ENCODE measurements at regions not wholly inside any gene's neighbourhood (a gene's known extent, or its start where the extent isn't known, plus 50 kb on each side); places are given as distances from the start of the nearest gene placed in this dataset.

- Histone ChIP-seq H3K79me2 (ENCODE audit: insufficient read depth) (no peaks in the 10 kb centered on the region), H3K4me3 (no peak overlapping the region), H3K9me3 (ENCODE audit: low read depth) (no peaks in the 10 kb centered on the region), H3K27ac (no peak overlapping the region), H4K20me1 (ENCODE audit: insufficient read depth) (no peaks in the 10 kb centered on the region), H3K9me2 (ENCODE audit: insufficient read depth) (no peaks in the 10 kb centered on the region), H3K4me2 (ENCODE audit: unreplicated experiment) (no peak overlapping the region), H3F3A (ENCODE audit: insufficient read depth) (no peaks in the 10 kb centered on the region), H3K27me3 (replicated peaks; ENCODE audit: insufficient read depth) (peaks cover 23% of the 10 kb centered on the region), H3K36me3 (ENCODE audit: low read depth) (no peaks in the 10 kb centered on the region), H3K9ac (no peak overlapping the region), H3K4me1 (ENCODE audit: insufficient read depth) (no peaks in the 10 kb centered on the region), H2AFZ (no peak overlapping the region)
- no peak for TF ChIP-seq EZH2phosphoT487 (IDR thresholded peaks at IDR 0.05; ENCODE audit: insufficient read depth, low read depth)
- no peak for TF ChIP-seq EZH2 (IDR thresholded peaks at IDR 0.05; ENCODE audit: insufficient read depth, poor library complexity, severe bottlenecking)
- no peak for DNase-seq
- 39 to 50% methylated on average over 2 of the region's 2 CpGs for WGBS, 2 experiments (ENCODE audit: low coverage in 1 of 2, low lambda C conversion rate in 2 of 2, missing lambda C conversion rate in 2 of 2)
- in situ Hi-C loops (cut with MboI) = no loop called here
Measured at GRCh38 chr6:16038938-16039337, 89.9 kb upstream of the MYLIP start.

- Histone ChIP-seq H3K9ac (no peak overlapping the region), H3K4me1 (ENCODE audit: insufficient read depth) (no peaks in the 10 kb centered on the region), H3K9me2 (ENCODE audit: insufficient read depth) (no peaks in the 10 kb centered on the region), H3K79me2 (ENCODE audit: insufficient read depth) (no peaks in the 10 kb centered on the region), H3K36me3 (ENCODE audit: low read depth) (no peaks in the 10 kb centered on the region), H3K27ac (no peak overlapping the region), H3K27me3 (replicated peaks; ENCODE audit: insufficient read depth) (peaks cover 32% of the 10 kb centered on the region), H3K9me3 (ENCODE audit: low read depth) (no peaks in the 10 kb centered on the region), H4K20me1 (ENCODE audit: insufficient read depth) (no peaks in the 10 kb centered on the region), H3K4me3 (no peak overlapping the region), H3F3A (ENCODE audit: insufficient read depth) (no peaks in the 10 kb centered on the region), H3K4me2 (ENCODE audit: unreplicated experiment) (no peak overlapping the region), H2AFZ (no peak overlapping the region)
- WGBS, 2 experiments (ENCODE audit: low coverage in 1 of 2, low lambda C conversion rate in 2 of 2, missing lambda C conversion rate in 2 of 2) = 43 to 46% methylated on average over 3 to 4 of the region's 4 CpGs
- DNase-seq = no peak
- in situ Hi-C loops (cut with MboI) = no loop called here
- no peak for TF ChIP-seq EZH2 (IDR thresholded peaks at IDR 0.05; ENCODE audit: insufficient read depth, poor library complexity, severe bottlenecking)
- TF ChIP-seq EZH2phosphoT487 (IDR thresholded peaks at IDR 0.05; ENCODE audit: insufficient read depth, low read depth) = no peak
Measured at GRCh38 chr6:16035488-16036080, 93.3 kb upstream of the MYLIP start.

GRCh38 chr6:16033214-16033613, 95.7 kb upstream of the MYLIP start:
- no peaks in the 10 kb centered on the region for H4K20me1 ChIP-seq (ENCODE audit: insufficient read depth)
- H3K27me3 ChIP-seq (replicated peaks; ENCODE audit: insufficient read depth) = peaks cover 32% of the 10 kb centered on the region
- no peaks in the 10 kb centered on the region for H3K4me1 ChIP-seq (ENCODE audit: insufficient read depth)
- no peak overlapping the region for H3K9ac ChIP-seq
- no peak overlapping the region for H3K27ac ChIP-seq
- no peak overlapping the region for H3K4me3 ChIP-seq
- H2AFZ ChIP-seq = no peak overlapping the region
- no peak for DNase-seq
- no peaks in the 10 kb centered on the region for H3F3A ChIP-seq (ENCODE audit: insufficient read depth)
- no peaks in the 10 kb centered on the region for H3K9me2 ChIP-seq (ENCODE audit: insufficient read depth)
- H3K79me2 ChIP-seq (ENCODE audit: insufficient read depth) = no peaks in the 10 kb centered on the region
- no peaks in the 10 kb centered on the region for H3K9me3 ChIP-seq (ENCODE audit: low read depth)
- in situ Hi-C loops (cut with MboI) = no loop called here
- TF ChIP-seq EZH2 (IDR thresholded peaks at IDR 0.05; ENCODE audit: insufficient read depth, poor library complexity, severe bottlenecking) (no peak), EZH2phosphoT487 (IDR thresholded peaks at IDR 0.05; ENCODE audit: insufficient read depth, low read depth) (no peak)
- 34 to 41% methylated on average over 3 of the region's 3 CpGs for WGBS, 2 experiments (ENCODE audit: low coverage in 1 of 2, low lambda C conversion rate in 2 of 2, missing lambda C conversion rate in 2 of 2)
- H3K36me3 ChIP-seq (ENCODE audit: low read depth) = no peaks in the 10 kb centered on the region
- no peak overlapping the region for H3K4me2 ChIP-seq (ENCODE audit: unreplicated experiment)

- no peak for DNase-seq
- Histone ChIP-seq H3K9ac (no peak overlapping the region), H3K27me3 (replicated peaks; ENCODE audit: insufficient read depth) (peaks cover 24% of the 10 kb centered on the region), H3F3A (ENCODE audit: insufficient read depth) (no peaks in the 10 kb centered on the region), H2AFZ (no peak overlapping the region), H3K9me2 (ENCODE audit: insufficient read depth) (no peaks in the 10 kb centered on the region), H3K4me2 (ENCODE audit: unreplicated experiment) (no peak overlapping the region), H3K4me1 (ENCODE audit: insufficient read depth) (no peaks in the 10 kb centered on the region), H4K20me1 (ENCODE audit: insufficient read depth) (no peaks in the 10 kb centered on the region), H3K79me2 (ENCODE audit: insufficient read depth) (no peaks in the 10 kb centered on the region), H3K9me3 (ENCODE audit: low read depth) (no peaks in the 10 kb centered on the region), H3K36me3 (ENCODE audit: low read depth) (no peaks in the 10 kb centered on the region), H3K4me3 (no peak overlapping the region), H3K27ac (no peak overlapping the region)
- in situ Hi-C loops (cut with MboI) = no loop called here
- TF ChIP-seq EZH2phosphoT487 (IDR thresholded peaks at IDR 0.05; ENCODE audit: insufficient read depth, low read depth) = no peak
- TF ChIP-seq EZH2 (IDR thresholded peaks at IDR 0.05; ENCODE audit: insufficient read depth, poor library complexity, severe bottlenecking) = no peak
- WGBS, 2 experiments (ENCODE audit: low coverage in 1 of 2, low lambda C conversion rate in 2 of 2, missing lambda C conversion rate in 2 of 2) = 58 to 69% methylated on average over 6 of the region's 6 CpGs
Measured at GRCh38 chr6:16031278-16031981, 97.5 kb upstream of the MYLIP start.

All from GM23248 (cell line).